ENCODE measurements at regions not wholly inside any gene's neighbourhood (a gene's known extent, or its start where the extent isn't known, plus 50 kb on each side); places are given as distances from the start of the nearest gene placed in this dataset.

DNA sequence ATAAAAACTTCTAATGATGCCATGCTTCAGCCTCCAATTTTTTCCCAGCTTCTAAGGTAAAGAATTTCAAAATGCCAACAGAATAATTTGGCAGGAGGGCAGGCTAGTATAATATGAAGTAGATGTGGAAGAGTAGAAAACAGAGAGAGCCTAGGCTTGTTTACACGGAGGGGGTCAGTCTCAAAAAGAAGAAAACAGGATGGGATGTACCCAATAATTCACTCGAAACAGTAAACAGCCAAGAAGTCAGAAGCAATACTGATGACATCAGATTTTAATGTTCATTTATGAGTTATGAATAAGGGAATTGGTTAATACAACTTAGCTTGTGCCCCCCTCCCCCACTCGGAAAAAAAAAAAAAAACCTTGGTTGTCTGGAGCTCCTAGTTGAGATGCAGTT is 422.5 kb downstream of the FOXO1 start:
- H3K36me3 ChIP-seq (ENCODE audit: control insufficient read depth in 2 of 2, insufficient read depth in 1 of 2, low read length in 2 of 2), result no peaks in the 10 kb centered on the region
- H3K4me3 ChIP-seq (ENCODE audit: low read depth, low read length), result no peak overlapping the region
- H3K27ac ChIP-seq (ENCODE audit: extremely low read depth, low read depth, low read length), result no peak overlapping the region
- POLR2A ChIA-PET, result no interaction called here
- CTCF ChIA-PET, result no interaction called here
- no peak for TF ChIP-seq ZSCAN30 (tag by site-specific recombination; IDR thresholded peaks at IDR 0.05)
- no peak for TF ChIP-seq ZNF837 (tag by site-specific recombination; IDR thresholded peaks at IDR 0.05)
- TF ChIP-seq SETDB1 (IDR thresholded peaks at IDR 0.05; ENCODE audit: insufficient read length, low read length), result no peak
- TF ChIP-seq ZNF830 (tag by site-specific recombination; IDR thresholded peaks at IDR 0.05; ENCODE audit: low read depth), result no peak
- H3K4me1 ChIP-seq (ENCODE audit: control insufficient read depth, insufficient read depth, low read length), result no peaks in the 10 kb centered on the region
- no peaks in the 10 kb centered on the region for H3K9me3 ChIP-seq (ENCODE audit: control insufficient read depth, insufficient read depth, low read depth, low read length)

DNA sequence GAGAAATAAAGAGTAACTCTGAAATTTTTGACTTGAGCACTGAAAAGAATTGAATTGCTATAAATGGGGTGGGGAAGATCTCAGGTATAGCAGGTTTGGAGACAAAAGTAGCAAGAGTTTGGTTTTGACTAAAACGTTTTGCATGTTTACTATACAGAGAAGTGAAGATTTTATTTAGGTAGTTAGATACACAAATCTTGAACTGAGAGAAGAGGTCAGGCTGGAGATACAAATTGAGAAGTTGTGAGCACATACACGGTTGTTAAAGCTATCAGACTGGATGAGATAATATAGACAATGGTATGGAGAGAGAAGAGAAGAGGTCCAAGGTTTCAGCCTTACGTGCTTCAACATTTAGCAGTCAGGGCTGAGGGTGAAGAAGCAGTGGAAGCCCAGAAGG is 420.9 kb downstream of the FOXO1 start:
- no peak overlapping the region for H3K27ac ChIP-seq (ENCODE audit: extremely low read depth, low read depth, low read length)
- H3K9me3 ChIP-seq (ENCODE audit: control insufficient read depth, insufficient read depth, low read depth, low read length), result no peaks in the 10 kb centered on the region
- no peak overlapping the region for H3K4me3 ChIP-seq (ENCODE audit: low read depth, low read length)
- no peaks in the 10 kb centered on the region for H3K36me3 ChIP-seq (ENCODE audit: control insufficient read depth in 2 of 2, insufficient read depth in 1 of 2, low read length in 2 of 2)
- no peaks in the 10 kb centered on the region for H3K4me1 ChIP-seq (ENCODE audit: control insufficient read depth, insufficient read depth, low read length)
- CTCF ChIA-PET, result no interaction called here
- POLR2A ChIA-PET, result no interaction called here
- TF ChIP-seq ZNF692 (tag by site-specific recombination; IDR thresholded peaks at IDR 0.05), result no peak
- no peak for TF ChIP-seq ZNF362 (tag by site-specific recombination; IDR thresholded peaks at IDR 0.05)
- TF ChIP-seq, protein P1, sequence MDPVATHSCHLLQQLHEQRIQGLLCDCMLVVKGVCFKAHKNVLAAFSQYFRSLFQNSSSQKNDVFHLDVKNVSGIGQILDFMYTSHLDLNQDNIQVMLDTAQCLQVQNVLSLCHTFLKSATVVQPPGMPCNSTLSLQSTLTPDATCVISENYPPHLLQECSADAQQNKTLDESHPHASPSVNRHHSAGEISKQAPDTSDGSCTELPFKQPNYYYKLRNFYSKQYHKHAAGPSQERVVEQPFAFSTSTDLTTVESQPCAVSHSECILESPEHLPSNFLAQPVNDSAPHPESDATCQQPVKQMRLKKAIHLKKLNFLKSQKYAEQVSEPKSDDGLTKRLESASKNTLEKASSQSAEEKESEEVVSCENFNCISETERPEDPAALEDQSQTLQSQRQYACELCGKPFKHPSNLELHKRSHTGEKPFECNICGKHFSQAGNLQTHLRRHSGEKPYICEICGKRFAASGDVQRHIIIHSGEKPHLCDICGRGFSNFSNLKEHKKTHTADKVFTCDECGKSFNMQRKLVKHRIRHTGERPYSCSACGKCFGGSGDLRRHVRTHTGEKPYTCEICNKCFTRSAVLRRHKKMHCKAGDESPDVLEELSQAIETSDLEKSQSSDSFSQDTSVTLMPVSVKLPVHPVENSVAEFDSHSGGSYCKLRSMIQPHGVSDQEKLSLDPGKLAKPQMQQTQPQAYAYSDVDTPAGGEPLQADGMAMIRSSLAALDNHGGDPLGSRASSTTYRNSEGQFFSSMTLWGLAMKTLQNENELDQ (tag by site-specific recombination; IDR thresholded peaks at IDR 0.05; ENCODE audit: low read depth), result no peak
- TF ChIP-seq, protein P2, sequence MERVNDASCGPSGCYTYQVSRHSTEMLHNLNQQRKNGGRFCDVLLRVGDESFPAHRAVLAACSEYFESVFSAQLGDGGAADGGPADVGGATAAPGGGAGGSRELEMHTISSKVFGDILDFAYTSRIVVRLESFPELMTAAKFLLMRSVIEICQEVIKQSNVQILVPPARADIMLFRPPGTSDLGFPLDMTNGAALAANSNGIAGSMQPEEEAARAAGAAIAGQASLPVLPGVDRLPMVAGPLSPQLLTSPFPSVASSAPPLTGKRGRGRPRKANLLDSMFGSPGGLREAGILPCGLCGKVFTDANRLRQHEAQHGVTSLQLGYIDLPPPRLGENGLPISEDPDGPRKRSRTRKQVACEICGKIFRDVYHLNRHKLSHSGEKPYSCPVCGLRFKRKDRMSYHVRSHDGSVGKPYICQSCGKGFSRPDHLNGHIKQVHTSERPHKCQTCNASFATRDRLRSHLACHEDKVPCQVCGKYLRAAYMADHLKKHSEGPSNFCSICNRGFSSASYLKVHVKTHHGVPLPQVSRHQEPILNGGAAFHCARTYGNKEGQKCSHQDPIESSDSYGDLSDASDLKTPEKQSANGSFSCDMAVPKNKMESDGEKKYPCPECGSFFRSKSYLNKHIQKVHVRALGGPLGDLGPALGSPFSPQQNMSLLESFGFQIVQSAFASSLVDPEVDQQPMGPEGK (tag by site-specific recombination; IDR thresholded peaks at IDR 0.05), result no peak
- no peak for TF ChIP-seq WT1 (tag by site-specific recombination; IDR thresholded peaks at IDR 0.05)
- no peak for TF ChIP-seq ZNF214 (tag by site-specific recombination; IDR thresholded peaks at IDR 0.05; ENCODE audit: borderline replicate concordance)
- no peak for TF ChIP-seq ZNF501 (tag by site-specific recombination; IDR thresholded peaks at IDR 0.05)
- TF ChIP-seq GLIS2 (tag by site-specific recombination; IDR thresholded peaks at IDR 0.05), result no peak
- TF ChIP-seq ZNF248 (tag by site-specific recombination; IDR thresholded peaks at IDR 0.05), result no peak
- TF ChIP-seq ZNF837 (tag by site-specific recombination; IDR thresholded peaks at IDR 0.05), result no peak
- no peak for TF ChIP-seq HIC1 (tag by site-specific recombination; IDR thresholded peaks at IDR 0.05)
- TF ChIP-seq ZNF623 (tag by site-specific recombination; IDR thresholded peaks at IDR 0.05), result no peak
- TF ChIP-seq, protein P3, sequence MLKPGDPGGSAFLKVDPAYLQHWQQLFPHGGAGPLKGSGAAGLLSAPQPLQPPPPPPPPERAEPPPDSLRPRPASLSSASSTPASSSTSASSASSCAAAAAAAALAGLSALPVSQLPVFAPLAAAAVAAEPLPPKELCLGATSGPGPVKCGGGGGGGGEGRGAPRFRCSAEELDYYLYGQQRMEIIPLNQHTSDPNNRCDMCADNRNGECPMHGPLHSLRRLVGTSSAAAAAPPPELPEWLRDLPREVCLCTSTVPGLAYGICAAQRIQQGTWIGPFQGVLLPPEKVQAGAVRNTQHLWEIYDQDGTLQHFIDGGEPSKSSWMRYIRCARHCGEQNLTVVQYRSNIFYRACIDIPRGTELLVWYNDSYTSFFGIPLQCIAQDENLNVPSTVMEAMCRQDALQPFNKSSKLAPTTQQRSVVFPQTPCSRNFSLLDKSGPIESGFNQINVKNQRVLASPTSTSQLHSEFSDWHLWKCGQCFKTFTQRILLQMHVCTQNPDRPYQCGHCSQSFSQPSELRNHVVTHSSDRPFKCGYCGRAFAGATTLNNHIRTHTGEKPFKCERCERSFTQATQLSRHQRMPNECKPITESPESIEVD (tag by site-specific recombination; IDR thresholded peaks at IDR 0.05), result no peak
- TF ChIP-seq ZNF677 (tag by site-specific recombination; IDR thresholded peaks at IDR 0.05), result no peak
- TF ChIP-seq ZNF639 (tag by site-specific recombination; IDR thresholded peaks at IDR 0.05), result no peak
